Ovary (tissue), 7 donors: ENCODE measurements at regions not wholly inside any gene's neighbourhood (a gene's known extent, or its start where the extent isn't known, plus 50 kb on each side); places are given as distances from the start of the nearest gene placed in this dataset.
"Not testable (repeated sequence)": the region's sequence is repeated elsewhere in the genome, so short reads cannot be mapped to it uniquely, and the experiment has no call there.

Source experiments
- DNase-seq, 5 donors: peaks; one replicate each; pipeline ENCODE4 v3.0.0-alpha.2; 2019 to 2020
- H3K27ac ChIP-seq, 2 donors: fragments of 200-600 bp; one replicate each; pipeline versions ENCODE4 v1.5.1 to v1.8.0; 2019 to 2022
- H3K27me3 ChIP-seq: fragments of 200-600 bp; one replicate; pipeline ENCODE4 v1.8.0; 2022
- H3K36me3 ChIP-seq: fragments of 200-600 bp; sonication (generic); one replicate; pipeline ENCODE4 v1.5.1; 2019
- H3K4me1 ChIP-seq: one replicate; pipeline ENCODE4 v1.8.1; 2013; ENCODE audit warnings: mild to moderate bottlenecking, moderate library complexity; ENCODE audit not compliant: insufficient read depth
- H3K4me3 ChIP-seq: fragments of 200-600 bp; sonication (generic); one replicate; pipeline ENCODE4 v1.5.1; 2017
- H3K9me3 ChIP-seq, 2 donors: fragments of 200-600 bp in 1 of 2; sonication (generic) in 1 of 2; one replicate each; pipeline versions ENCODE4 v1.5.1 to v1.8.1; 2013 to 2019; ENCODE audit warnings: mild to moderate bottlenecking in 1 of 2, moderate library complexity in 1 of 2
- EP300 ChIP-seq: sonication (generic); formaldehyde crosslinking; IDR thresholded peaks from one replicate; pipeline ENCODE4 v1.6.1; 2017; ENCODE audit warnings: antibody characterized with exemption
- POLR2A ChIP-seq: fragments of 450-650 bp; IDR thresholded peaks from one replicate; pipeline ENCODE4 v1.6.1; 2017; ENCODE audit warnings: antibody characterized with exemption, mild to moderate bottlenecking, moderate library complexity
- WGBS, 3 donors: extraction: QIAGEN DNeasy Blood & Tissue Kit in 1 of 3; methylation state at CpG; one replicate each; pipeline versions ENCODE4 v1.1.5 to v1.1.7; 2013 to 2017; 5-methylcytosine and 5-hydroxymethylcytosine counted together
- intact Hi-C, 4 donors: fragments of 100-400 bp; cut with DNase I; formaldehyde crosslinking; loops; one replicate each; pipeline versions ENCODE4 v1.11.0 to v1.15.1; 2022 to 2023
- TF ChIP-seq, protein P1 (sequence below), 3 donors: fragments of 450-650 bp in 2 of 3; fragments of 200-600 bp in 1 of 3; IDR thresholded peaks; one replicate each; pipeline versions ENCODE4 v1.5.1 to v1.8.0; 2016 to 2022; ENCODE audit warnings: antibody characterized with exemption in 3 of 3, mild to moderate bottlenecking in 1 of 3
- donor health status: DM: no; HTN: no; CAD: no; lungs with moderate emphysema.
- donor health status: DM: no; HTN: no; CAD: no.
- donor health status: Bipolar disorder and iron deficiency.
- donor health status: DM: no; HTN: no; CAD: no.
- donor health status: DM: yes; HTN: yes; CAD: no.

DNA sequence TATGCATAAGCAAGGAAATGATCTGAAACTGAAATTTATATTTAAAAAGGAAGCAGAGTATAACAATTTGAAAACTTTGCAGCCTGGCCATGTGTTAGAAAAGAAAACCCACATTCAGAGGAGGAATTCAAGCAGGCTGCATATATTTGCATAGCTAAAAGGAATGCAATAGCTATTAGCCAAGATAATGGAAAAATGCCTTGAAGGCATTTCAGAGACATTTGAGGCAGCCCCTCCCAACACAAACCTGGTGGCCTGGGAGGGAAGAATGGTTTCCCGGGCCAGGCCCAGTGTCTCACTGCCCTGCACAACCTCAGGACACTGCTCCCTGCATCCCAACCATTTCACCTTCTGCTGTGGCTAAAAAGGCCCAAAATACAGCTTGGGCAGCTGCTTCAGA, 136.8 kb downstream of the TYW3 start:
- Histone ChIP-seq H3K27ac (no peak overlapping the region), H3K4me3 (no peak overlapping the region), H3K9me3 (no peaks in the 10 kb centered on the region), H3K4me1 (no peaks in the 10 kb centered on the region), H3K27me3 (no peaks in the 10 kb centered on the region), H3K36me3 (no peaks in the 10 kb centered on the region)
- DNase-seq = no peak
- WGBS, 3 donors = 50 to 63% (median 55%) methylated on average over 1 of the region's 1 CpG
- intact Hi-C loops = no loop called here
- no peak for TF ChIP-seq EP300
- TF ChIP-seq, protein P1, sequence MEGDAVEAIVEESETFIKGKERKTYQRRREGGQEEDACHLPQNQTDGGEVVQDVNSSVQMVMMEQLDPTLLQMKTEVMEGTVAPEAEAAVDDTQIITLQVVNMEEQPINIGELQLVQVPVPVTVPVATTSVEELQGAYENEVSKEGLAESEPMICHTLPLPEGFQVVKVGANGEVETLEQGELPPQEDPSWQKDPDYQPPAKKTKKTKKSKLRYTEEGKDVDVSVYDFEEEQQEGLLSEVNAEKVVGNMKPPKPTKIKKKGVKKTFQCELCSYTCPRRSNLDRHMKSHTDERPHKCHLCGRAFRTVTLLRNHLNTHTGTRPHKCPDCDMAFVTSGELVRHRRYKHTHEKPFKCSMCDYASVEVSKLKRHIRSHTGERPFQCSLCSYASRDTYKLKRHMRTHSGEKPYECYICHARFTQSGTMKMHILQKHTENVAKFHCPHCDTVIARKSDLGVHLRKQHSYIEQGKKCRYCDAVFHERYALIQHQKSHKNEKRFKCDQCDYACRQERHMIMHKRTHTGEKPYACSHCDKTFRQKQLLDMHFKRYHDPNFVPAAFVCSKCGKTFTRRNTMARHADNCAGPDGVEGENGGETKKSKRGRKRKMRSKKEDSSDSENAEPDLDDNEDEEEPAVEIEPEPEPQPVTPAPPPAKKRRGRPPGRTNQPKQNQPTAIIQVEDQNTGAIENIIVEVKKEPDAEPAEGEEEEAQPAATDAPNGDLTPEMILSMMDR (IDR thresholded peaks at IDR 0.05) = no peak
- TF ChIP-seq POLR2A = no peak

DNA sequence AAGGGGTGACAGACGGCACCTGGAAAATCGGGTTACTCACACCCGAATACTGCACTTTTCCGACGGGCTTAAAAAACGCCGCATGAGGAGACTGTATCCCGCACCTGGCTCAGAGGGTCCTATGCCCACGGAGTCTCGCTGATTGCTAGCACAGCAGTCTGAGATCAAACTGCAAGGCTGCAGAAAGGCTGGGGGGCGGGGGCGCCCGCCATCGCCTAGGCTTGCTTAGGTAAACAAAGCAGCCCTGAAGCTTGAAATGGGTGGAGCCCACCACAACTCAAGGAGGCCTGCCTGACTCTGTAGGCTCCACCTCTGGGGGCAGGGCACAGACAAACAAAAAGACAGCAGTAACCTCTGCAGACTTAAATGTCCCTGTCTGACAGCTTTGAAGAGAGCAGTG, 144.4 kb downstream of the TYW3 start:
- intact Hi-C loops, H3K27me3 ChIP-seq, DNase-seq, H3K9me3 ChIP-seq, H3K27ac ChIP-seq, H3K4me1 ChIP-seq, H3K4me3 ChIP-seq, H3K36me3 ChIP-seq: not testable (repeated sequence)
- 72 to 81% (median 72%) methylated on average over 14 of the region's 14 CpGs for WGBS, 3 donors

DNA sequence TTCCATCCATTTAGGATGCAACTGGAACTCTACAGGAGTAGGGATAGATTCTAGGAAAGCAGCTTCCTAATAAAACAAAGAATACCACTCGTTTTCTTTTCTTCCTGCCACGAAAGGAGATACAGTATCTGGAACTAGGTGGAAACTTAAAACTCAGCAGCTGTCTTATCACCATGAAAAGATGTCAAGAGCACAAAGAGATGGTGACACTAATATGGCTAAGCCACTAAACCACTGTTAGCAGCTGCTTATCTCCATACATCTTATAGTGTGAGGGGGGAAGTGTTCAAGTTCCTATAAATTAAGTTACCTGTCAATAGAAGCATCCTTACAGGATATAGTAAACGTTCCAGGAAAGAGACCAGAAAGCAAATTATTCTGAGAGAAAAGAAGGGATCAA, 162.5 kb downstream of the TYW3 start:
- Histone ChIP-seq H3K9me3 (no peaks in the 10 kb centered on the region), H3K4me1 (no peaks in the 10 kb centered on the region), H3K36me3 (no peaks in the 10 kb centered on the region), H3K27ac (no peak overlapping the region), H3K4me3 (no peak overlapping the region), H3K27me3 (no peaks in the 10 kb centered on the region)
- DNase-seq = no peak
- intact Hi-C loops = no loop called here
- no peak for TF ChIP-seq POLR2A
- no peak for TF ChIP-seq EP300
- TF ChIP-seq, protein P1 (IDR thresholded peaks at IDR 0.05) = no peak
- 36 to 59% (median 38%) methylated on average over 3 of the region's 3 CpGs for WGBS, 3 donors

DNA sequence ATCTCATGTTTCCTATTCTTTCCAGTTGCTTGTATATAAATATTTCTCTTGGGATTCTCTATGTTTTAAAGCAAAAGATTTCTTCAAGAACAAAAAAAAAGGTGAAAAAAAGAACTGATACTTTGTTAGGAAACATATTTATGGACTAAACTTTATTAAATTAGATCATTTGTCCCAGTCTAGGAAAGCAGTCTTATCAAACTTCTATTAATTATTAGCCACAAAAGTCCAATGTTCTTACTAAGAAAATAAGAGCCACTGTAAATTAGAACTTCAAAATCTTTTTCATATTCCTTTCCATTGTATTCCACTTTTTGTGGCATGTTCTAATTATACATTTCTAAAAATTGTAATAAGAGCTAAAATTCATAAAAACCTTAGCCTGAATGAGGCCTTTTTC, 175.2 kb downstream of the TYW3 start:
- Histone ChIP-seq H3K27me3 (no peaks in the 10 kb centered on the region), H3K4me1 (no peaks in the 10 kb centered on the region), H3K27ac (no peak overlapping the region), H3K9me3 (no peaks in the 10 kb centered on the region), H3K4me3 (no peak overlapping the region), H3K36me3 (no peaks in the 10 kb centered on the region)
- intact Hi-C loops = no loop called here
- no peak for TF ChIP-seq EP300
- no peak for DNase-seq

DNA sequence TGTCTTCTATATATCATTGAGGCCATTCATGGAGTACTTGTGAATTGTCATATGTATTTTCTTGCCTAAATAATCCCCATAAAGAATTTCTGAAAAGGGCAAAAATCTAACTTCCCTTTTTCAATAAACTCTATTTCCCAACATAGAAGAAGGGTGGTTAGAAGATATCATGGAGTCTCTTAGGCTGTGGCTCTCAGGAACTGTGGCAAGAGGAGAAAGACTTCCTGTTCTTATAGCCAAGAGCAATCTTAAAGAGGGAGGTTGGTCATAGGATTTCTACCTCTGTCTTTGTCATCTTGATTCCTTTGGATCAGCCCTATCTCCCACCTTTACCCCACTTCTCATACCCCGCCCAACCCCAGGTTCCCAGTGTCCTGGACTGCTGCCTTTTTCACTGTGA, 175.8 kb downstream of the TYW3 start:
- intact Hi-C loops = no loop called here
- H3K36me3 ChIP-seq = no peaks in the 10 kb centered on the region
- DNase-seq = no peak

DNA sequence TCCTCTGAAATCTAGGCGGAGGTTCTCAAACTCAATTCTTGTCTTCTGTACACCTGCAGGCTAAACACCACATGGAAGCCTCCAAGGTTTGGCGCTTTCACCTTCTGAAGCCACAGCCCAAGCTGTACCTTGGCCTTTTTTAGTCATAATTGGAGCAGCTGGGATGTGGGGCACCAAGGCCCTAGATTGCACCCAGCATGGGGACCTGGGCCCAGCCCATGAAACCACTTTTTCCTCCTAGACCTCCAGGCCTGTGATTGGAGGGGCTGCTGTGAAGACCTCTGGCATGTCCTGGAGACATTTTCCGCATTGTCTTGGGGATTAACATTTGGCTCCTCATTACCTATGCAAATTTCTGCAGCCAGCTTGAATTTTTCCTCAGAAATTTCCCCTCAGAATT, 181.0 kb downstream of the TYW3 start:
- Histone ChIP-seq H3K4me3 (no peak overlapping the region), H3K36me3 (no peaks in the 10 kb centered on the region), H3K4me1 (no peaks in the 10 kb centered on the region), H3K27ac (no peak overlapping the region), H3K27me3 (no peaks in the 10 kb centered on the region), H3K9me3 (no peaks in the 10 kb centered on the region)
- no peak for TF ChIP-seq POLR2A
- WGBS, 3 donors = 67 to 79% (median 75%) methylated on average over 3 of the region's 3 CpGs
- DNase-seq = no peak
- intact Hi-C loops = no loop called here

More for the DNA sequence above, 175.8 kb downstream of the TYW3 start:
- Histone ChIP-seq H3K27me3 (no peaks in the 10 kb centered on the region), H3K4me1 (no peaks in the 10 kb centered on the region), H3K9me3 (no peaks in the 10 kb centered on the region), H3K27ac (no peak overlapping the region), H3K4me3 (no peak overlapping the region)
- WGBS, 3 donors = 74 to 89% (median 76%) methylated on average over 1 of the region's 1 CpG
- TF ChIP-seq EP300 = no peak

DNA sequence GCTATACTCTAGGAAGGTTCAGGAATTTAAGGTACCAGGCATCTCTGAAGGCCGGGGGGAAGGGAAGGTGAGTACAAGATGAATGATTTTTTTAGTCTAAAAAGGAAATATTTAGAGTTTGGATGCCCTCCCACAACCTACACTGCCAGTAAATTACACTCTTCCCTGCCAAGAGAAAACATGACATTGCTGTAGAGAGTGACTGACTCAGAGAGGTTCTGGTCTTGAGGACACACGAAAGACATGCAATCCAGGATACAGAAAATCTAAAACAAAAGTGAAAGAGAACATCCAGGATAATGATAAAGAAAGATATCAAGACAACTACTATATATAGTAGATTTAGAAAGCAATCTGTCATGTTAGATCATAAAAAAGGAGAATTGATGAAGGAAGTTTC, 200.5 kb downstream of the TYW3 start:
- DNase-seq = no peak
- Histone ChIP-seq H3K9me3 (no peaks in the 10 kb centered on the region), H3K4me3 (no peak overlapping the region), H3K4me1 (no peaks in the 10 kb centered on the region), H3K27me3 (no peaks in the 10 kb centered on the region), H3K27ac (no peak overlapping the region), H3K36me3 (no peaks in the 10 kb centered on the region)
- no peak for TF ChIP-seq EP300
- TF ChIP-seq POLR2A = no peak
- TF ChIP-seq, protein P1 (IDR thresholded peaks at IDR 0.05) = no peak
- 36 to 55% (median 40%) methylated on average over 2 of the region's 2 CpGs for WGBS, 3 donors
- intact Hi-C loops = no loop called here
